Peyer's patch (tissue), 4 donors: ENCODE measurements at regions not wholly inside any gene's neighbourhood (a gene's known extent, or its start where the extent isn't known, plus 50 kb on each side); places are given as distances from the start of the nearest gene placed in this dataset.

Source experiments
- DNase-seq, 3 donors: peaks; one replicate each; pipeline ENCODE4 v3.0.0-alpha.2; 2017 to 2019
- H3K27ac ChIP-seq, 4 donors: fragments of 200-600 bp; sonication (generic); one replicate each; pipeline ENCODE4 v1.5.1; 2016 to 2019
- H3K27me3 ChIP-seq, 2 donors: fragments of 200-600 bp; sonication (generic); one replicate each; pipeline ENCODE4 v1.5.1; 2019
- H3K36me3 ChIP-seq, 3 donors: fragments of 200-600 bp; sonication (generic); one replicate each; pipeline ENCODE4 v1.5.1; 2016 to 2019
- H3K4me1 ChIP-seq, 4 donors: fragments of 200-600 bp; sonication (generic); one replicate each; pipeline ENCODE4 v1.5.1; 2016 to 2019
- H3K4me3 ChIP-seq, 4 donors: fragments of 200-600 bp; sonication (generic); 1 replicate in 3 of 4; 2 replicates in 1 of 4; pipeline ENCODE4 v1.5.1; 2016 to 2019; ENCODE audit warnings: mild to moderate bottlenecking in 1 of 4
- H3K9me3 ChIP-seq, 4 donors: fragments of 200-600 bp; sonication (generic); one replicate each; pipeline ENCODE4 v1.5.1; 2016 to 2019; ENCODE audit warnings: mild to moderate bottlenecking in 1 of 4
- CTCF ChIP-seq, 6 experiments: fragments of 450-650 bp in 4 of 6; fragments of 200-600 bp in 2 of 6; sonication (generic) in 1 of 6; IDR thresholded peaks; one replicate each; pipeline ENCODE4 v1.5.1; 2017 to 2019; ENCODE audit warnings: antibody characterized with exemption in 6 of 6, mild to moderate bottlenecking in 3 of 6, moderate library complexity in 1 of 6
- POLR2A ChIP-seq, 2 donors: fragments of 450-650 bp; IDR thresholded peaks; one replicate each; pipeline ENCODE4 v1.5.1; 2017; ENCODE audit warnings: antibody characterized with exemption in 2 of 2, mild to moderate bottlenecking in 2 of 2, moderate library complexity in 2 of 2

DNA sequence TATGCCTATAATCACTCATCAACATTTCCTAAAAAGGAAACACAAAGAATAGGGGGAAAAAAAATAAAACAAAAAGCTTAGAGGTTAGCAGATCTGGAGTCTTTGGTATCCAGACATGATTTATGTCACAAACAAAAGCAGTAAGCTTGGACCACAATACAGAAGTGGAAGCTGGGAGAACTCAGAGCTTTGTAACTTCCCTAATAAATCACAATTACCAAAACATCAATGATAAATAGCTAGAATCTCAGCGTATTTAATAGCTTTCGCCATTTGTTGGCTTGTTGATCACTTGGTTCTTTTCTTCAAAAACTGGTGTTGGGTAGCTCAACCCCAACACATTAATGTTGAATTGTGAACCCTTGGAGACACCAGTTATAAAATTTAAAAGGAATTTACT is 392.5 kb downstream of the IRS1 start:
- Histone ChIP-seq H3K4me1 (no peaks in the 10 kb centered on the region), H3K27ac (no peak overlapping the region), H3K9me3 (no peaks in the 10 kb centered on the region), H3K4me3 (no peak overlapping the region), H3K27me3 (no peaks in the 10 kb centered on the region), H3K36me3 (no peaks in the 10 kb centered on the region)
- TF ChIP-seq POLR2A (IDR thresholded peaks at IDR 0.05) (no peak), CTCF (IDR thresholded peaks at IDR 0.05) (no peak)
- DNase-seq = no peak

DNA sequence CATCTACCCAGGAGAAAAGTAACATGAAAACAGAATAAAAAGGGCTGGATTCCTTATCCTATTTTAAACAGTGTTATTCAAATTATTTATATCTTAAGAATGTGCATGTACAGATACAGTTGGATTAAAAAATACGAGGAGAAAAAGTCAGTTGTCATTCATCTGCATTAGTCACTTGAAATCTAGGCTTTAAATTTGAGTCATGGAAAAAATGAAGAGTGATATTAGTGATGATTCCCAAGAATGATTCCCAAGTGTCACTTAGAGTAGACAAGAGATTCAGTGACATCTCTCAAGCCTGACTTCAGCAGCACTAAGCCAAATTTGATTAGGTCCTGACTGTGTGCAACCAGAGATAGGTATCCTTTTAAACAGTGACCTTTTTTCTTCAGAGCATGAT is 394.2 kb downstream of the IRS1 start:
- no peak for DNase-seq
- TF ChIP-seq POLR2A (IDR thresholded peaks at IDR 0.05) = no peak
- TF ChIP-seq CTCF (IDR thresholded peaks at IDR 0.05) = no peak
- no peaks in the 10 kb centered on the region for H3K4me1 ChIP-seq

DNA sequence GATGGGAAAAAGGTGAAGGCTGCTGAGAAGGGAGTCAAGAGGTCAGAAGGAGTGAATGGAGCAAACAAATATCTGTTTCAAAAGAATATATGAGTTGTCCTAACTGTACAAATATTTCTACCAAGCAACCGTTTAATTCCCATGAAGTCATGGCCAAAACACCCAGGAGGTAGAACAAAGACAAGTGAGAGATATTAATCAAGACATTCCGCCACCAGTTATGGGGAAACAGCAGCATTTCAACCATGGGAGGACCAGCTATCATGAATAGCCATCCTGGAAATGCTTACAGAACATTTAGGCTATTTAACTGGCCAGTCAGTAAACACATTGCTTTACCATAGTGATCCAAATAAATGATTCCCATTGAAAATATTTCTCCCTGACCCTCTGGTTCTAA is 396.3 kb downstream of the IRS1 start:
- Histone ChIP-seq H3K4me1 (no peaks in the 10 kb centered on the region), H3K27ac (no peak overlapping the region), H3K27me3 (no peaks in the 10 kb centered on the region), H3K4me3 (no peak overlapping the region), H3K36me3 (no peaks in the 10 kb centered on the region), H3K9me3 (peaks cover 0 to 5% (median 0%) of the 10 kb centered on the region in 4 donors)
- TF ChIP-seq CTCF (IDR thresholded peaks at IDR 0.05) (no peak), POLR2A (IDR thresholded peaks at IDR 0.05) (no peak)
- DNase-seq = no peak

More for the DNA sequence above, 394.2 kb downstream of the IRS1 start:
- peaks cover 0 to 2% (median 0%) of the 10 kb centered on the region in 4 donors for H3K9me3 ChIP-seq
- no peaks in the 10 kb centered on the region for H3K27me3 ChIP-seq
- no peaks in the 10 kb centered on the region for H3K36me3 ChIP-seq
- no peak overlapping the region for H3K27ac ChIP-seq
- H3K4me3 ChIP-seq = no peak overlapping the region

GRCh38 chr2:226399006-226399405 is 400.6 kb downstream of the IRS1 start:
- Histone ChIP-seq H3K9me3 (peaks cover 0 to 5% (median 0%) of the 10 kb centered on the region in 4 donors), H3K4me3 (no peak overlapping the region), H3K27ac (no peak overlapping the region), H3K4me1 (no peaks in the 10 kb centered on the region), H3K36me3 (no peaks in the 10 kb centered on the region), H3K27me3 (no peaks in the 10 kb centered on the region)
- TF ChIP-seq POLR2A (IDR thresholded peaks at IDR 0.05) (no peak), CTCF (IDR thresholded peaks at IDR 0.05) (no peak)
- no peak for DNase-seq

- H3K4me1 ChIP-seq = no peaks in the 10 kb centered on the region
- no peaks in the 10 kb centered on the region for H3K36me3 ChIP-seq
- no peaks in the 10 kb centered on the region for H3K27me3 ChIP-seq
- no peak overlapping the region for H3K4me3 ChIP-seq
- no peak overlapping the region for H3K27ac ChIP-seq
- no peak for TF ChIP-seq CTCF (IDR thresholded peaks at IDR 0.05)
- TF ChIP-seq POLR2A (IDR thresholded peaks at IDR 0.05) = no peak
- no peak for DNase-seq
- peaks cover 0 to 5% (median 0%) of the 10 kb centered on the region in 4 donors for H3K9me3 ChIP-seq
Observed at GRCh38 chr2:226398580-226398979, 401.0 kb downstream of the IRS1 start.

GRCh38 chr2:226396541-226396940 is 403.1 kb downstream of the IRS1 start:
- TF ChIP-seq POLR2A (IDR thresholded peaks at IDR 0.05) (no peak), CTCF (IDR thresholded peaks at IDR 0.05) (no peak)
- Histone ChIP-seq H3K36me3 (no peaks in the 10 kb centered on the region), H3K27me3 (no peaks in the 10 kb centered on the region), H3K4me1 (no peaks in the 10 kb centered on the region), H3K9me3 (peaks cover 0 to 5% (median 0%) of the 10 kb centered on the region in 4 donors), H3K27ac (no peak overlapping the region), H3K4me3 (no peak overlapping the region)
- DNase-seq = no peak
